ENCODE measurements at regions not wholly inside any gene's neighbourhood (a gene's known extent, or its start where the extent isn't known, plus 50 kb on each side); places are given as distances from the start of the nearest gene placed in this dataset.
"Not testable (repeated sequence)": the region's sequence is repeated elsewhere in the genome, so short reads cannot be mapped to it uniquely, and the experiment has no call there.

DNA sequence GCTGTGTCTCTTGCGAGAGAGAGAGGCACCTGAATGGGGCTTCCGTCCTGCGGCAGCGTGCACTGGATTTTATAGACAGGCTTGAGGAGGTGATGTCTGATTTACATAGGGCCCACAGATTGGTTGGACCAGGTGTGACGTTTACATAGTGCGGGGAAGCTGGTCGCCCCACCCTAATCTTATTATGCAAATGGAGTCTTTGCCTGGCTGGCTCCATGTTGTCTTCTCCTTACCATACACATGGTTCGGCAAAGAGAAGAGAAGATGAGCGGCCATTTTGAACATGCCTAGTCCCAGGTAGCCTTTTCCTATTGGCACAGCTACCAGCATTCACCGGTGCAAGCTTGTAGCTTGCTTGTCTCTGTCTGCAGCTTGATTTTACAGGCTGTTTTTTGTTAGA lies 238.5 kb upstream of the GALNT17 start:
- no peaks in the 10 kb centered on the region for H3K9me3 ChIP-seq (ENCODE audit: low read depth)
- no peaks in the 10 kb centered on the region for H3K27me3 ChIP-seq
- H3K4me3 ChIP-seq: no peak overlapping the region
- no peaks in the 10 kb centered on the region for H3K36me3 ChIP-seq
- no peak overlapping the region for H3K27ac ChIP-seq
- H3K4me1 ChIP-seq (ENCODE audit: low read depth): no peaks in the 10 kb centered on the region
- TF ChIP-seq, protein P1, sequence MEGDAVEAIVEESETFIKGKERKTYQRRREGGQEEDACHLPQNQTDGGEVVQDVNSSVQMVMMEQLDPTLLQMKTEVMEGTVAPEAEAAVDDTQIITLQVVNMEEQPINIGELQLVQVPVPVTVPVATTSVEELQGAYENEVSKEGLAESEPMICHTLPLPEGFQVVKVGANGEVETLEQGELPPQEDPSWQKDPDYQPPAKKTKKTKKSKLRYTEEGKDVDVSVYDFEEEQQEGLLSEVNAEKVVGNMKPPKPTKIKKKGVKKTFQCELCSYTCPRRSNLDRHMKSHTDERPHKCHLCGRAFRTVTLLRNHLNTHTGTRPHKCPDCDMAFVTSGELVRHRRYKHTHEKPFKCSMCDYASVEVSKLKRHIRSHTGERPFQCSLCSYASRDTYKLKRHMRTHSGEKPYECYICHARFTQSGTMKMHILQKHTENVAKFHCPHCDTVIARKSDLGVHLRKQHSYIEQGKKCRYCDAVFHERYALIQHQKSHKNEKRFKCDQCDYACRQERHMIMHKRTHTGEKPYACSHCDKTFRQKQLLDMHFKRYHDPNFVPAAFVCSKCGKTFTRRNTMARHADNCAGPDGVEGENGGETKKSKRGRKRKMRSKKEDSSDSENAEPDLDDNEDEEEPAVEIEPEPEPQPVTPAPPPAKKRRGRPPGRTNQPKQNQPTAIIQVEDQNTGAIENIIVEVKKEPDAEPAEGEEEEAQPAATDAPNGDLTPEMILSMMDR (IDR thresholded peaks at IDR 0.05; ENCODE audit: low read depth, low read length): no peak
- DNase-seq (ENCODE audit: low read depth in 1 of 2, low spot score in 1 of 2): no peak

GRCh38 chr7:70893971-70894715 lies 237.8 kb upstream of the GALNT17 start:
- Histone ChIP-seq H3K9me3 (ENCODE audit: low read depth) (no peaks in the 10 kb centered on the region), H3K36me3 (no peaks in the 10 kb centered on the region), H3K4me1 (ENCODE audit: low read depth) (no peaks in the 10 kb centered on the region), H3K27ac (no peak overlapping the region), H3K27me3 (no peaks in the 10 kb centered on the region), H3K4me3 (no peak overlapping the region)
- DNase-seq (ENCODE audit: low read depth in 1 of 2, low spot score in 1 of 2): no peak
- TF ChIP-seq, protein P1 (IDR thresholded peaks at IDR 0.05; ENCODE audit: low read depth, low read length): no peak

GRCh38 chr7:70894799-70895198 lies 237.1 kb upstream of the GALNT17 start:
- Histone ChIP-seq H3K27ac (no peak overlapping the region), H3K9me3 (ENCODE audit: low read depth) (no peaks in the 10 kb centered on the region), H3K36me3 (no peaks in the 10 kb centered on the region), H3K4me1 (ENCODE audit: low read depth) (no peaks in the 10 kb centered on the region), H3K4me3 (no peak overlapping the region), H3K27me3 (no peaks in the 10 kb centered on the region)
- TF ChIP-seq, protein P1 (IDR thresholded peaks at IDR 0.05; ENCODE audit: low read depth, low read length): no peak
- DNase-seq (ENCODE audit: low read depth in 1 of 2, low spot score in 1 of 2): no peak

DNA sequence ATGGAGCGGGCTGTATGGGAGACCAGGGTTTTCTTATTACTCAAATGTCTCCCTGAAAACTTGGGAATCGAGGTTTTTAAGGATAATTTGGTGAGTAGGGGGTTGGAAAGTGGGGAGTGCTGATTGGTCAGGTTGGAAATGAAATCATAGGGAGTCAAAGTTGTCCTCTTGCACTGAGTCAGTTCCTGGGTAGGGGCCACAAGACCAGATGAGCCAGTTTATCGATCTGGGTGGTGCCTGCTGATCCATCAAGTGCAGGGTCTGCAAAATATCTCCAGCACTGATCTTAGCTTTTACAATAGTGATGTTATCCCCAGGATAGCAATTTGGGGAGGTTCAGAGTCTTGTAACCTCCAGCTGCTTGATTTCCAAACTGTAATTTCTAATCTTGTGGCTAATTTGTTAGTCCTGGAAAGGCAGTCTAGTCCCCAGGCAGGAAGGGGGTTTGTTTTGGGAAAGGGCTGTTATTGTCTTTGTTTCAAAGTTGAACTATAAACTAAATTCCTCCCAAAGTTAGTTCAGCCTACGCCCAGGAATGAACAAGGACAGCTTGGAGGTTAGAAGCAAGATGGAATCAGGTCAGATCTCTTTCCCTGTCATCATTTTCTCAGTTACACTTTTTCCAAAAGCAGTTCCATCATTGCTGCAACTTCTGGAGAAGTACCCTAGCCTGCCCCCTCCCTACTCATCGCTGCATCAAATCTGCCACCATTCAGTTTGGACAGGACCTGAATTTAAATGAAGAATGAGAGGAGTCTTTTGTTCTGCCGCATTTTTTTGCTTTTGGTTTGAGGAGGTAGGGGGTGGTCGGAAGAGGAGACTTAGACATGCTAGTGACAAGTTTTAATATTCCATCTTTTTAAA lies 236.4 kb upstream of the GALNT17 start:
- H3K4me1 ChIP-seq (ENCODE audit: low read depth); H3K4me3 ChIP-seq; H3K36me3 ChIP-seq; DNase-seq (ENCODE audit: low read depth in 1 of 2, low spot score in 1 of 2); H3K27me3 ChIP-seq; H3K9me3 ChIP-seq (ENCODE audit: low read depth); H3K27ac ChIP-seq: not testable (repeated sequence)

GRCh38 chr7:70907259-70908247 lies 224.4 kb upstream of the GALNT17 start:
- DNase-seq (ENCODE audit: low read depth in 1 of 2, low spot score in 1 of 2): no peak
- Histone ChIP-seq H3K27me3 (no peaks in the 10 kb centered on the region), H3K4me1 (ENCODE audit: low read depth) (no peaks in the 10 kb centered on the region)

More at GRCh38 chr7:70907259-70908247, 224.4 kb upstream of the GALNT17 start:
- H3K27ac ChIP-seq: no peak overlapping the region
- H3K4me3 ChIP-seq: no peak overlapping the region
- H3K9me3 ChIP-seq (ENCODE audit: low read depth): no peaks in the 10 kb centered on the region
- TF ChIP-seq, protein P1 (IDR thresholded peaks at IDR 0.05; ENCODE audit: low read depth, low read length): no peak
- H3K36me3 ChIP-seq: no peaks in the 10 kb centered on the region
